ENCODE measurements at regions not wholly inside any gene's neighbourhood (a gene's known extent, or its start where the extent isn't known, plus 50 kb on each side); places are given as distances from the start of the nearest gene placed in this dataset.
"Not testable (repeated sequence)": the region's sequence is repeated elsewhere in the genome, so short reads cannot be mapped to it uniquely, and the experiment has no call there.

- DNase-seq (ENCODE audit: low read depth, low spot score) = no peak
These were observed 162.5 kb downstream of the SOX3 start for GRCh38 chrX:140342410-140342809.

GRCh38 chrX:140337263-140337662 is 167.6 kb downstream of the SOX3 start:
- DNase-seq (ENCODE audit: low read depth, low spot score) = no peak

- DNase-seq (ENCODE audit: low read depth, low spot score) = no peak
These were observed 186.6 kb downstream of the SOX3 start for GRCh38 chrX:140318296-140318695.

GRCh38 chrX:140317462-140317861 is 187.4 kb downstream of the SOX3 start:
- no peak for DNase-seq (ENCODE audit: low read depth, low spot score)

GRCh38 chrX:140298960-140299825 is 205.7 kb downstream of the SOX3 start:
- no peak for DNase-seq (ENCODE audit: low read depth, low spot score)

- DNase-seq (ENCODE audit: low read depth, low spot score) = no peak
These were observed 207.6 kb downstream of the SOX3 start for GRCh38 chrX:140297273-140297672.

GRCh38 chrX:140292961-140293360 is 211.9 kb downstream of the SOX3 start:
- DNase-seq (ENCODE audit: low read depth, low spot score) = no peak

- no peak for DNase-seq (ENCODE audit: low read depth, low spot score)
These were observed 212.7 kb downstream of the SOX3 start for GRCh38 chrX:140292188-140292587.

- no peak for DNase-seq (ENCODE audit: low read depth, low spot score)
These were observed 229.9 kb downstream of the SOX3 start for GRCh38 chrX:140274811-140275525.

GRCh38 chrX:140273921-140274320 is 230.9 kb downstream of the SOX3 start:
- DNase-seq (ENCODE audit: low read depth, low spot score) = no peak

- no peak for DNase-seq (ENCODE audit: low read depth, low spot score)
These were observed 254.5 kb downstream of the SOX3 start for GRCh38 chrX:140250391-140250790.

GRCh38 chrX:140249088-140249487 is 255.8 kb downstream of the SOX3 start:
- DNase-seq (ENCODE audit: low read depth, low spot score) = no peak

- no peak for DNase-seq (ENCODE audit: low read depth, low spot score)
These were observed 263.9 kb upstream of the CXorf66 start for GRCh38 chrX:140229191-140229590.

GRCh38 chrX:140226037-140226436 is 260.7 kb upstream of the CXorf66 start:
- DNase-seq (ENCODE audit: low read depth, low spot score) = not testable (repeated sequence)

GRCh38 chrX:140215894-140216293 is 250.6 kb upstream of the CXorf66 start:
- DNase-seq (ENCODE audit: low read depth, low spot score) = not testable (repeated sequence)

- DNase-seq (ENCODE audit: low read depth, low spot score) = not testable (repeated sequence)
These were observed 249.2 kb upstream of the CXorf66 start for GRCh38 chrX:140214518-140214917.

GRCh38 chrX:140206657-140207056 is 241.3 kb upstream of the CXorf66 start:
- no peak for DNase-seq (ENCODE audit: low read depth, low spot score)

GRCh38 chrX:140190441-140191108 is 225.3 kb upstream of the CXorf66 start:
- no peak for DNase-seq (ENCODE audit: low read depth, low spot score)

GRCh38 chrX:140180585-140180984 is 215.3 kb upstream of the CXorf66 start:
- DNase-seq (ENCODE audit: low read depth, low spot score) = no peak

- no peak for DNase-seq (ENCODE audit: low read depth, low spot score)
These were observed 212.5 kb upstream of the CXorf66 start for GRCh38 chrX:140177821-140178220.

- no peak for DNase-seq (ENCODE audit: low read depth, low spot score)
These were observed 207.1 kb upstream of the CXorf66 start for GRCh38 chrX:140172401-140172800.

GRCh38 chrX:140167551-140167950 is 202.2 kb upstream of the CXorf66 start:
- no peak for DNase-seq (ENCODE audit: low read depth, low spot score)
